SK-N-SH (cell line): ENCODE measurements at regions not wholly inside any gene's neighbourhood (a gene's known extent, or its start where the extent isn't known, plus 50 kb on each side); places are given as distances from the start of the nearest gene placed in this dataset.

Source experiments
- CTCF ChIA-PET: fragments of 300-600, 350-600 bp; formaldehyde crosslinking; extraction: SDS; loops from one replicate; lab custom pipeline; 2021; lab: Yijun Ruan, JAX
- POLR2A ChIA-PET: fragments of 350-600 bp; sonication (Branson Sonifier 250); formaldehyde crosslinking; extraction: SDS; loops from one replicate; lab custom pipeline; 2020; ENCODE audit warnings: antibody characterized with exemption, inconsistent platforms; lab: Yijun Ruan, JAX
- DNase-seq: peaks from one replicate; pipeline ENCODE4 v3.0.0; 2012
- H2AFZ ChIP-seq: fragments of 200-600 bp; sonication (generic); 2 replicates; pipeline ENCODE4 v1.8.1; 2016; ENCODE audit warnings: antibody characterized with exemption, mild to moderate bottlenecking, low read depth
- H3F3A ChIP-seq: fragments of 200-600 bp; sonication (generic); replicated peaks from 2 replicates; pipeline ENCODE3; 2016; ENCODE audit warnings: antibody characterized with exemption, mild to moderate bottlenecking; ENCODE audit not compliant: insufficient read depth
- H3K27ac ChIP-seq, 2 experiments: fragments of 200-500 bp in 1 of 2; fragments of 200-600 bp in 1 of 2; sonication (Bioruptor generic) in 1 of 2; sonication (generic), shearing (Covaris generic) in 1 of 2; 2 replicates each; pipeline versions ENCODE4 v1.5.1 to v1.6.1; 2014 to 2016; ENCODE audit warnings: low read depth in 2 of 2, inconsistent platforms in 1 of 2, low read length in 1 of 2, mild to moderate bottlenecking in 1 of 2, mixed read lengths in 1 of 2
- H3K27me3 ChIP-seq: fragments of 200-600 bp; sonication (generic), shearing (Covaris generic); 2 replicates; pipeline ENCODE4 v1.6.1; 2016; ENCODE audit warnings: mixed run types; ENCODE audit not compliant: insufficient read depth
- H3K36me3 ChIP-seq, 2 experiments: fragments of 200-500 bp in 1 of 2; fragments of 200-600 bp in 1 of 2; sonication (Bioruptor generic) in 1 of 2; sonication (generic) in 1 of 2; replicated peaks in 1 of 2; 2 replicates each; pipeline versions ENCODE3 to v1.5.1; 2014 to 2016; ENCODE audit warnings: low read length in 1 of 2, mild to moderate bottlenecking in 1 of 2; ENCODE audit not compliant: insufficient read depth in 2 of 2, control insufficient read depth in 1 of 2
- H3K4me1 ChIP-seq, 2 experiments: fragments of 200-500 bp in 1 of 2; fragments of 200-600 bp in 1 of 2; sonication (Bioruptor generic) in 1 of 2; sonication (generic), shearing (Covaris generic) in 1 of 2; 2 replicates each; pipeline versions ENCODE4 v1.5.1 to v1.6.1; 2014 to 2016; ENCODE audit warnings: low read depth in 1 of 2, low read length in 1 of 2, mixed run types in 1 of 2; ENCODE audit not compliant: insufficient read depth in 2 of 2, control insufficient read depth in 1 of 2
- H3K4me2 ChIP-seq: fragments of 200-600 bp; sonication (generic), shearing (Covaris generic); 2 replicates; pipeline ENCODE4 v1.6.1; 2017; ENCODE audit warnings: mixed run types
- H3K4me3 ChIP-seq, 2 experiments: fragments of 200-500 bp in 1 of 2; fragments of 200-600 bp in 1 of 2; sonication (Bioruptor generic) in 1 of 2; sonication (generic), shearing (Covaris generic) in 1 of 2; 2 replicates each; pipeline versions ENCODE4 v1.5.1 to v1.8.1; 2014 to 2016; ENCODE audit warnings: low read depth in 2 of 2, inconsistent platforms in 1 of 2, low read length in 1 of 2, mild to moderate bottlenecking in 1 of 2, mixed read lengths in 1 of 2, moderate library complexity in 1 of 2
- H3K79me2 ChIP-seq: fragments of 200-600 bp; sonication (generic); 2 replicates; pipeline ENCODE4 v1.8.1; 2017; ENCODE audit warnings: mild to moderate bottlenecking; ENCODE audit not compliant: insufficient read depth
- H3K9ac ChIP-seq: fragments of 200-600 bp; sonication (generic); 2 replicates; pipeline ENCODE4 v1.6.1; 2017; ENCODE audit warnings: mixed run types
- H3K9me2 ChIP-seq: fragments of 200-600 bp; sonication (generic); 2 replicates; pipeline ENCODE4 v1.6.1; 2017; ENCODE audit warnings: mixed run types
- H3K9me3 ChIP-seq: fragments of 200-600 bp; sonication (generic); 2 replicates; pipeline ENCODE4 v1.6.1; 2017; ENCODE audit warnings: mixed run types, mild to moderate bottlenecking, moderate library complexity
- H4K20me1 ChIP-seq: fragments of 200-600 bp; sonication (generic); 2 replicates; pipeline ENCODE4 v1.6.1; 2017; ENCODE audit warnings: mild to moderate bottlenecking, mixed run types; ENCODE audit not compliant: insufficient read depth
- EZH2phosphoT487 ChIP-seq: fragments of 200-600 bp; sonication (generic); IDR thresholded peaks from 2 replicates; pipeline ENCODE4 v1.6.1; 2017; ENCODE audit warnings: low read depth, mixed run types, mild to moderate bottlenecking, antibody characterized with exemption, moderate library complexity, borderline replicate concordance
- GATA2 ChIP-seq: sonication (generic); formaldehyde crosslinking; IDR thresholded peaks from 2 replicates; pipeline ENCODE4 v1.5.0; 2020; ENCODE audit warnings: mild to moderate bottlenecking, missing genetic modification reagents
- MEF2A ChIP-seq: IDR thresholded peaks from 2 replicates; pipeline ENCODE4 v1.4.0; 2012; ENCODE audit warnings: low read depth, borderline replicate concordance
- MXI1 ChIP-seq: IDR thresholded peaks from 2 replicates; pipeline ENCODE4 v1.6.1; 2012; ENCODE audit warnings: mild to moderate bottlenecking, low read depth, low read length, improper control_type of control experiment
- NFIC ChIP-seq: IDR thresholded peaks from 2 replicates; pipeline ENCODE4 v1.4.0; 2012; ENCODE audit warnings: borderline replicate concordance
- SMC3 ChIP-seq: IDR thresholded peaks from 2 replicates; pipeline ENCODE4 v1.6.1; 2012; ENCODE audit warnings: low read depth, low read length, improper control_type of control experiment
- TCF12 ChIP-seq: IDR thresholded peaks from 2 replicates; pipeline ENCODE4 v1.4.0; 2012
- WGBS: methylation state at CpG from one replicate; pipeline ENCODE4 v1.1.6; 2017; ENCODE audit warnings: low lambda C conversion rate; 5-methylcytosine and 5-hydroxymethylcytosine counted together
- TF ChIP-seq, protein P1 (sequence below): IDR thresholded peaks from 2 replicates; pipeline ENCODE4; 2012
- TF ChIP-seq, protein P2 (sequence below): IDR thresholded peaks from 2 replicates; pipeline ENCODE4 v1.4.0; 2012; ENCODE audit warnings: low read depth, borderline replicate concordance
- TF ChIP-seq, protein P3 (sequence below): fragments of 200-600 bp; sonication (generic); IDR thresholded peaks from 2 replicates; pipeline ENCODE4 v1.6.1; 2017; ENCODE audit warnings: antibody characterized with exemption, mild to moderate bottlenecking, moderate library complexity

DNA sequence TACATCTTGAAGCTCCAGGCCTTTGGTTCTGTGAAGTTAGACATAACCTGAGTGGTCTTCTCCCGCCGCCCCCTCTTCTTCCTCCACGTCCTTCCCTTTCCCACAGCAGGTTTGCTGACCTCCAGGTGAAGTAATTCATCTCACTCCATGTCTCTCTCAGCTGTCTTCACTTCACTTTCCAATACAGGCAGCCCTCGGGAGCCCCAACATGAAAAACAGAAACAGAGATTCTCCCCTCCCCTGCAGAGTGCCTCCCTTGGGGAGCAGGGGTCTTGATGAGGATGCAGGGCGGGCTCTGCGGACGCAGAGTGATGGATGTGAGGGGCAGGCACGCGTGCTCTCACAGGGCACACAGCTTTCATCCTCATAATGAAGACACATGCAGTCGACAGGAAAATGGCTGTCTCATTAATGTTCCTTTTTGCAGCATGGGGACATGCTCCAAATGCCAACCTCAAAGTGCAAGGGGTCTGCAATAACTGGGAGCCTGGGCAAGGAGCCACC, 95.6 kb downstream of the GPAM start (continued):
- TF ChIP-seq MXI1 (no peak), EZH2phosphoT487 (no peak), TCF12 (no peak)

DNA sequence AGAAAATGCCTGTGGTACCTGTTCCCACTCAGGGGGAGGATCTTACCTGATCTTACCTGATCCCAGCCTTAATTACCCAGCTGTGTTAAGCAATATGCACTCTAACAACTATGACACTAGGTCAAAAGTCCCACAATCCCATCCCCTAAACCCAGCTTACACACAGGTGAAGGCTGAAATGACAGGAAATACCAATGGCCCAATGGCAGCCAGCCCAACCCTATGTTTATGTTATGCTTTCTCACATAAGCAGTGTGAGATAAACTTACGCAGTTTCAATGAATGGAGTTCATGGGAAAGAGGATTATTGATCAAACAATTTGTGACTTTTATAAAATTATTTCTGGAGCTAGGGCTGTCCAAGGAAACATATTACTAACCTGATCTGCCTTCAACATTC, 91.9 kb downstream of the GPAM start:
- ChIA-PET CTCF (interaction anchor here (2.5 kb wide), 1 partner anchor 45 kb away, joined by 10 read pairs; no protein-coding TSS in a partner anchor), POLR2A (no interaction called here)
- Histone ChIP-seq H3K9me3 (no peaks in the 10 kb centered on the region; the same call in 1 of the 2 replicates), H3K36me3 (no peaks in the 10 kb centered on the region), H3K4me3 (no peak overlapping the region), H3K4me1 (peaks cover 0 to 7% of the 10 kb centered on the region in 2 experiments; a peak in 1 of 4 replicates), H3K79me2 (no peaks in the 10 kb centered on the region), H4K20me1 (no peaks in the 10 kb centered on the region), H3K9ac (no peak overlapping the region), H3K9me2 (no peaks in the 10 kb centered on the region), H3K4me2 (no peak overlapping the region), H2AFZ (no peak overlapping the region), H3K27me3 (no peaks in the 10 kb centered on the region), H3K27ac (no peak overlapping the region), H3F3A (no peaks in the 10 kb centered on the region)
- TF ChIP-seq NFIC = no peak
- TF ChIP-seq SMC3 = no peak
- TF ChIP-seq, protein P1, sequence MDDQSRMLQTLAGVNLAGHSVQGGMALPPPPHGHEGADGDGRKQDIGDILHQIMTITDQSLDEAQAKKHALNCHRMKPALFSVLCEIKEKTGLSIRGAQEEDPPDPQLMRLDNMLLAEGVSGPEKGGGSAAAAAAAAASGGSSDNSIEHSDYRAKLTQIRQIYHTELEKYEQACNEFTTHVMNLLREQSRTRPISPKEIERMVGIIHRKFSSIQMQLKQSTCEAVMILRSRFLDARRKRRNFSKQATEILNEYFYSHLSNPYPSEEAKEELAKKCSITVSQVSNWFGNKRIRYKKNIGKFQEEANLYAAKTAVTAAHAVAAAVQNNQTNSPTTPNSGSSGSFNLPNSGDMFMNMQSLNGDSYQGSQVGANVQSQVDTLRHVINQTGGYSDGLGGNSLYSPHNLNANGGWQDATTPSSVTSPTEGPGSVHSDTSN = no peak
- WGBS = 70% methylated on average over 1 of the region's 1 CpG
- DNase-seq = no peak

DNA sequence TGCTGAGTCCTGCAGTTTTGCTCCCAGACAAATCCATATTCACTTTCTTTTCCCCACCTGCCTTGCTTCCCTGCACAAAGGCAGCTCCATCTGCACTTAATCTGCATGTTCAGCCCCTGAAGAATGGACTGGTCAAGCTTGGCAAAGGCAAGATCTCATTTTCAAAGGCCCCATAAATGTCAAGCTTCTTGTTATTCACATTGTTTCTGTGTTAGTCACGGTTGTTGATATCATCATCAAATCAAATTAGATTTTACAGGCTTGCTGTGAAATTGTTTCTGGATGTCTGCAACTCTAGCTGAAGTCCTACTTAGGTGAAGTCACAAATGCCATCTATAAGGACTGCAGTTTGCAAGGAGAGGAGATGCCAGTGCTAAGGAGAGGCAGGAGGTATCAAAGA, 91.0 kb downstream of the GPAM start:
- no peak overlapping the region for H2AFZ ChIP-seq
- peaks cover 0 to 7% of the 10 kb centered on the region in 2 experiments; a peak in 1 of 4 replicates for H3K4me1 ChIP-seq
- H3K9me3 ChIP-seq = no peaks in the 10 kb centered on the region; the same call in 1 of the 2 replicates
- H3K79me2 ChIP-seq = no peaks in the 10 kb centered on the region
- H3K4me3 ChIP-seq = no peak overlapping the region
- no peak for DNase-seq
- no peaks in the 10 kb centered on the region for H3F3A ChIP-seq
- H3K27me3 ChIP-seq = no peaks in the 10 kb centered on the region
- no peak overlapping the region; a peak in 1 of 4 replicates for H3K27ac ChIP-seq
- H3K9me2 ChIP-seq = no peaks in the 10 kb centered on the region
- no peak overlapping the region for H3K4me2 ChIP-seq
- POLR2A ChIA-PET = no interaction called here
- no peak for TF ChIP-seq MEF2A
- 0 out of 2 replicates have a peak, but pooled peaks have one; percentile 26 for TF ChIP-seq GATA2 (CRISPR knock-in tag)
- H3K36me3 ChIP-seq = no peaks in the 10 kb centered on the region
- CTCF ChIA-PET = interaction anchor here (2.5 kb wide), 1 partner anchor 44 kb away, joined by 10 read pairs; no protein-coding TSS in a partner anchor
- H3K9ac ChIP-seq = no peak overlapping the region
- H4K20me1 ChIP-seq = no peaks in the 10 kb centered on the region
- WGBS = 0% methylated on average over 1 of the region's 1 CpG

DNA sequence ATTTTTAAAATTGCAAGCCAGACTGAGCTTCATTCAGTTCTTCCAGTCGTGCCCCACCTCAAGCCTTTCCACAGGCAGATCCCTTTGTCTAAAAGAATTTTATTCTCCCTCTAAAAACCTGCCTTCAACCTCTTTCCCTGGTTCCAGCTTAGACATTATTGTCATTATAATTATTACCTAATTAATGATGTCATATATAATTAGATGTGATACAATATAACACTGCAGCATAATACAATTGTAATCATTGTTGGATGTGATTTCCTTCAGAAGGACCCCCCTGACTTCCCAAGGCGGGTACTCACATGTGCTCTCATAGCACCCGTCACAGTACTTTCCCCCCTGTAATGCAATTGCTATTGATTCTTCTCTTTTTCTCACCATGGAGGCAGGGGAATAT, 88.6 kb downstream of the GPAM start:
- no peaks in the 10 kb centered on the region for H3K27me3 ChIP-seq
- no peak overlapping the region for H3K4me3 ChIP-seq
- H3K4me1 ChIP-seq = peaks cover 0 to 7% of the 10 kb centered on the region in 2 experiments; a peak in 1 of 4 replicates
- DNase-seq = no peak
- 24% methylated on average over 3 of the region's 3 CpGs for WGBS
- no peak overlapping the region for H3K9ac ChIP-seq
- no peaks in the 10 kb centered on the region for H4K20me1 ChIP-seq
- CTCF ChIA-PET = interaction anchor here (2.1 kb wide), 1 partner anchor 12 kb away, joined by 9 read pairs; no protein-coding TSS in a partner anchor
- H3K4me2 ChIP-seq = no peak overlapping the region
- POLR2A ChIA-PET = no interaction called here
- no peak overlapping the region for H3K27ac ChIP-seq
- H3K79me2 ChIP-seq = no peaks in the 10 kb centered on the region
- H3K9me3 ChIP-seq = no peaks in the 10 kb centered on the region; the same call in 1 of the 2 replicates
- H3K9me2 ChIP-seq = no peaks in the 10 kb centered on the region
- no peak for TF ChIP-seq MXI1
- TF ChIP-seq, protein P2, sequence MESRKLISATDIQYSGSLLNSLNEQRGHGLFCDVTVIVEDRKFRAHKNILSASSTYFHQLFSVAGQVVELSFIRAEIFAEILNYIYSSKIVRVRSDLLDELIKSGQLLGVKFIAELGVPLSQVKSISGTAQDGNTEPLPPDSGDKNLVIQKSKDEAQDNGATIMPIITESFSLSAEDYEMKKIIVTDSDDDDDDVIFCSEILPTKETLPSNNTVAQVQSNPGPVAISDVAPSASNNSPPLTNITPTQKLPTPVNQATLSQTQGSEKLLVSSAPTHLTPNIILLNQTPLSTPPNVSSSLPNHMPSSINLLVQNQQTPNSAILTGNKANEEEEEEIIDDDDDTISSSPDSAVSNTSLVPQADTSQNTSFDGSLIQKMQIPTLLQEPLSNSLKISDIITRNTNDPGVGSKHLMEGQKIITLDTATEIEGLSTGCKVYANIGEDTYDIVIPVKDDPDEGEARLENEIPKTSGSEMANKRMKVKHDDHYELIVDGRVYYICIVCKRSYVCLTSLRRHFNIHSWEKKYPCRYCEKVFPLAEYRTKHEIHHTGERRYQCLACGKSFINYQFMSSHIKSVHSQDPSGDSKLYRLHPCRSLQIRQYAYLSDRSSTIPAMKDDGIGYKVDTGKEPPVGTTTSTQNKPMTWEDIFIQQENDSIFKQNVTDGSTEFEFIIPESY = no peak
- TF ChIP-seq, protein P3, sequence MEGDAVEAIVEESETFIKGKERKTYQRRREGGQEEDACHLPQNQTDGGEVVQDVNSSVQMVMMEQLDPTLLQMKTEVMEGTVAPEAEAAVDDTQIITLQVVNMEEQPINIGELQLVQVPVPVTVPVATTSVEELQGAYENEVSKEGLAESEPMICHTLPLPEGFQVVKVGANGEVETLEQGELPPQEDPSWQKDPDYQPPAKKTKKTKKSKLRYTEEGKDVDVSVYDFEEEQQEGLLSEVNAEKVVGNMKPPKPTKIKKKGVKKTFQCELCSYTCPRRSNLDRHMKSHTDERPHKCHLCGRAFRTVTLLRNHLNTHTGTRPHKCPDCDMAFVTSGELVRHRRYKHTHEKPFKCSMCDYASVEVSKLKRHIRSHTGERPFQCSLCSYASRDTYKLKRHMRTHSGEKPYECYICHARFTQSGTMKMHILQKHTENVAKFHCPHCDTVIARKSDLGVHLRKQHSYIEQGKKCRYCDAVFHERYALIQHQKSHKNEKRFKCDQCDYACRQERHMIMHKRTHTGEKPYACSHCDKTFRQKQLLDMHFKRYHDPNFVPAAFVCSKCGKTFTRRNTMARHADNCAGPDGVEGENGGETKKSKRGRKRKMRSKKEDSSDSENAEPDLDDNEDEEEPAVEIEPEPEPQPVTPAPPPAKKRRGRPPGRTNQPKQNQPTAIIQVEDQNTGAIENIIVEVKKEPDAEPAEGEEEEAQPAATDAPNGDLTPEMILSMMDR = no peak
- H3K36me3 ChIP-seq = no peaks in the 10 kb centered on the region
- H3F3A ChIP-seq = no peaks in the 10 kb centered on the region
- no peak overlapping the region for H2AFZ ChIP-seq
